CD14-positive monocyte (primary cell): ENCODE measurements at regions not wholly inside any gene's neighbourhood (a gene's known extent, or its start where the extent isn't known, plus 50 kb on each side); places are given as distances from the start of the nearest gene placed in this dataset.

Experiments
- DNase-seq, 3 donors: peaks; one replicate each; pipeline ENCODE4 v3.0.0-alpha.2; 2011 to 2022
- H2AFZ ChIP-seq: 2 replicates; pipeline ENCODE4 v1.6.0; 2012; ENCODE audit warnings: mild to moderate bottlenecking, low read depth, low read length, inconsistent platforms; ENCODE audit not compliant: insufficient read depth, poor library complexity, severe bottlenecking
- H3K27ac ChIP-seq, 2 donors: 1 replicate in 1 of 2; 2 replicates in 1 of 2; pipeline ENCODE4 v1.5.1; 2012 to 2013; ENCODE audit warnings: low read length in 2 of 2, control low read depth in 1 of 2, inconsistent platforms in 1 of 2, low read depth in 1 of 2, mild to moderate bottlenecking in 1 of 2
- H3K27me3 ChIP-seq, 2 donors: one replicate each; pipeline versions ENCODE4 v1.6.0 to v1.6.1; 2011 to 2013; ENCODE audit warnings: low read length in 2 of 2; ENCODE audit not compliant: control insufficient read depth in 2 of 2, insufficient read depth in 2 of 2
- H3K36me3 ChIP-seq, 2 donors: replicated peaks in 1 of 2; 1 replicate in 1 of 2; 2 replicates in 1 of 2; pipeline versions ENCODE4 v1.5.1 to v1.6.1; 2012 to 2013; ENCODE audit warnings: low read length in 2 of 2, control low read depth in 1 of 2, inconsistent platforms in 1 of 2, mild to moderate bottlenecking in 1 of 2; ENCODE audit not compliant: insufficient read depth in 2 of 2, control insufficient read depth in 1 of 2
- H3K4me1 ChIP-seq, 2 donors: 1 replicate in 1 of 2; 2 replicates in 1 of 2; pipeline versions ENCODE4 v1.5.1 to v1.6.1; 2012 to 2013; ENCODE audit warnings: low read length in 2 of 2, control low read depth in 1 of 2, inconsistent platforms in 1 of 2, mild to moderate bottlenecking in 1 of 2, moderate library complexity in 1 of 2; ENCODE audit not compliant: insufficient read depth in 2 of 2, control insufficient read depth in 1 of 2
- H3K4me2 ChIP-seq: replicated peaks from 2 replicates; pipeline ENCODE3; 2012; ENCODE audit warnings: low read length, moderate library complexity, mild to moderate bottlenecking; ENCODE audit not compliant: poor library complexity, severe bottlenecking; ENCODE audit errors: extremely low read depth
- H3K4me3 ChIP-seq, 3 experiments: fragments of 200-600 bp in 1 of 3; sonication (generic) in 1 of 3; replicated peaks in 1 of 3; 1 replicate in 2 of 3; 2 replicates in 1 of 3; pipeline ENCODE4 v1.5.1; 2011 to 2013; ENCODE audit warnings: low read length in 3 of 3, mild to moderate bottlenecking in 3 of 3, control low read depth in 2 of 3, low read depth in 2 of 3, inconsistent platforms in 1 of 3, moderate library complexity in 1 of 3
- H3K79me2 ChIP-seq: 2 replicates; pipeline ENCODE4 v1.6.0; 2012; ENCODE audit warnings: mild to moderate bottlenecking, control low read depth, inconsistent platforms, low read length, moderate library complexity; ENCODE audit not compliant: insufficient read depth
- H3K9ac ChIP-seq: 2 replicates; pipeline ENCODE4 v1.6.0; 2017; ENCODE audit warnings: low read length, mild to moderate bottlenecking; ENCODE audit not compliant: insufficient read depth, poor library complexity, severe bottlenecking
- H3K9me3 ChIP-seq, 2 donors: replicated peaks in 1 of 2; 1 replicate in 1 of 2; 2 replicates in 1 of 2; pipeline versions ENCODE4 v1.5.1 to v1.6.1; 2012 to 2013; ENCODE audit warnings: low read length in 2 of 2, control low read depth in 1 of 2; ENCODE audit not compliant: control insufficient read depth in 1 of 2, insufficient read depth in 1 of 2
- H4K20me1 ChIP-seq: 2 replicates; pipeline ENCODE4 v1.6.0; 2012; ENCODE audit warnings: mild to moderate bottlenecking, low read length, control low read depth, moderate library complexity; ENCODE audit not compliant: insufficient read depth
- H3K27ac Mint-ChIP-seq, 7 donors: one replicate each; pipeline ENCODE4 v1.8.0; 2020; ENCODE audit warnings: mild to moderate bottlenecking in 7 of 7, mixed read lengths in 7 of 7, moderate library complexity in 6 of 7, inconsistent platforms in 2 of 7
- H3K27me3 Mint-ChIP-seq, 3 donors: one replicate each; pipeline ENCODE4 v1.8.0; 2021 to 2022; ENCODE audit warnings: low read depth in 3 of 3, mild to moderate bottlenecking in 3 of 3, mixed read lengths in 3 of 3, moderate library complexity in 3 of 3, inconsistent platforms in 1 of 3
- H3K36me3 Mint-ChIP-seq, 2 donors: one replicate each; pipeline ENCODE4 v1.8.0; 2020; ENCODE audit warnings: mixed read lengths in 2 of 2, inconsistent platforms in 1 of 2, mild to moderate bottlenecking in 1 of 2
- H3K4me1 Mint-ChIP-seq: one replicate; pipeline ENCODE4 v1.8.0; 2020; ENCODE audit warnings: mild to moderate bottlenecking, mixed read lengths
- H3K4me3 Mint-ChIP-seq, 2 donors: one replicate each; pipeline ENCODE4 v1.8.0; 2020; ENCODE audit warnings: mild to moderate bottlenecking in 2 of 2, mixed read lengths in 2 of 2, moderate library complexity in 1 of 2
- H3K9me3 Mint-ChIP-seq, 7 donors: one replicate each; pipeline ENCODE4 v1.8.0; 2020 to 2022; ENCODE audit warnings: mixed read lengths in 7 of 7, mild to moderate bottlenecking in 6 of 7, moderate library complexity in 6 of 7, inconsistent platforms in 2 of 7
- WGBS: methylation state at CpG from one replicate; pipeline ENCODE4 v1.1.5; 2013; ENCODE audit warnings: missing lambda C conversion rate; ENCODE audit not compliant: insufficient coverage; 5-methylcytosine and 5-hydroxymethylcytosine counted together
- intact Hi-C, 2 donors: fragments of 100-400 bp; cut with micrococcal nuclease; formaldehyde crosslinking; loops; one replicate each; pipeline versions ENCODE4 v1.15.0 to v1.15.1; 2023
- TF ChIP-seq, protein P1 (sequence below): fragments of 200-600 bp; IDR thresholded peaks from one replicate; pipeline ENCODE4 v1.8.0; 2022; ENCODE audit warnings: antibody characterized with exemption, mild to moderate bottlenecking

DNA sequence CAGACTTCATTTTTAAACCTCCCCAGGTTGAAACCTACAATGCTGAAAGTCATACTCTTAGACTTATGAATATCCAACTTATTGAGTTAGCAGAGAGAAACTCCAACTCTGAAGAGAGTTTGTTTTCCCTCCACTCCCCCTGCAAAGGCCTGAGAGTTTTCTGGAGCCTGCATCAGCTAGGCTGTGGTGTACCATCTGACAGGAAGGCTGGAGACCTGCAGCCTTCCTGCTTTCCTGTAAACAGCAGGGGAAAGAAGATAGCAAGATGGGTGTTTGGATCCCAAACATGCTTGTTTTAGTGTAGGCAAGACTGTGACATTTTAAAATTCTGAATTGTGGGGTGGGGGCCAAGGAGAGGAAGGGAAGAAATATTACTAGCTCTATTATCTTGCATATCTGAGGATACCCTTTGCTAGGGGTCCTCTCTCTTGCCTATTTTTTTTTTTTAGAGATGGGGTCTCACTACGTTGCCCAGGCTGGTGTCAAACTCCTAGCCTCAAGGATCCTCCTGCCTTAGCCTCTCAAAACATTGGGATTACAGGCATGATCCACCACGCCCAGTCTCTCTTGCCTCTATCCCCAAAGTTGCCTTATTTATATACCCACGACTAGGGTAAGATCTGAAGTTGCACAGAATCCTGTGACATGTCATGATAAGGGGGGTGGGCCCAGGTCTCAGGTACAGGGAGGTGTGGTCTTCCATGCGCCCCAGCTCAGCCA, 51.0 kb upstream of the USP3 start:
- intact Hi-C loops, result no loop called here
- H3K27ac Mint-ChIP-seq, result peak overlapping the region in 2 of 7 donors; percentile 27 to 61
- peaks cover 0 to under 1% of the 10 kb centered on the region in 2 donors for H3K9me3 ChIP-seq
- no peaks in the 10 kb centered on the region for H3K27me3 ChIP-seq
- H4K20me1 ChIP-seq, result no peaks in the 10 kb centered on the region
- no peak overlapping the region for H3K4me3 ChIP-seq
- no peaks in the 10 kb centered on the region for H3K36me3 ChIP-seq
- no peak for DNase-seq
- TF ChIP-seq, protein P1, sequence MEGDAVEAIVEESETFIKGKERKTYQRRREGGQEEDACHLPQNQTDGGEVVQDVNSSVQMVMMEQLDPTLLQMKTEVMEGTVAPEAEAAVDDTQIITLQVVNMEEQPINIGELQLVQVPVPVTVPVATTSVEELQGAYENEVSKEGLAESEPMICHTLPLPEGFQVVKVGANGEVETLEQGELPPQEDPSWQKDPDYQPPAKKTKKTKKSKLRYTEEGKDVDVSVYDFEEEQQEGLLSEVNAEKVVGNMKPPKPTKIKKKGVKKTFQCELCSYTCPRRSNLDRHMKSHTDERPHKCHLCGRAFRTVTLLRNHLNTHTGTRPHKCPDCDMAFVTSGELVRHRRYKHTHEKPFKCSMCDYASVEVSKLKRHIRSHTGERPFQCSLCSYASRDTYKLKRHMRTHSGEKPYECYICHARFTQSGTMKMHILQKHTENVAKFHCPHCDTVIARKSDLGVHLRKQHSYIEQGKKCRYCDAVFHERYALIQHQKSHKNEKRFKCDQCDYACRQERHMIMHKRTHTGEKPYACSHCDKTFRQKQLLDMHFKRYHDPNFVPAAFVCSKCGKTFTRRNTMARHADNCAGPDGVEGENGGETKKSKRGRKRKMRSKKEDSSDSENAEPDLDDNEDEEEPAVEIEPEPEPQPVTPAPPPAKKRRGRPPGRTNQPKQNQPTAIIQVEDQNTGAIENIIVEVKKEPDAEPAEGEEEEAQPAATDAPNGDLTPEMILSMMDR, result no peak
- no peaks in the 10 kb centered on the region for H3K27me3 Mint-ChIP-seq
- H3K4me2 ChIP-seq, result no peak overlapping the region
- H3K4me1 ChIP-seq, result peaks cover 32 to 54% of the 10 kb centered on the region in 2 donors
- H3K4me3 Mint-ChIP-seq, result no peak overlapping the region
- no peaks in the 10 kb centered on the region for H3K79me2 ChIP-seq
- no peak overlapping the region for H3K9ac ChIP-seq
- H2AFZ ChIP-seq, result no peak overlapping the region
- H3K36me3 Mint-ChIP-seq, result no peaks in the 10 kb centered on the region
- H3K27ac ChIP-seq, result no peak overlapping the region
- H3K4me1 Mint-ChIP-seq, result peaks cover 47% of the 10 kb centered on the region
- H3K9me3 Mint-ChIP-seq, result peaks cover 0 to 8% (median 4%) of the 10 kb centered on the region in 7 donors
- WGBS, result 80% methylated on average over 1 of the region's 4 CpGs

DNA sequence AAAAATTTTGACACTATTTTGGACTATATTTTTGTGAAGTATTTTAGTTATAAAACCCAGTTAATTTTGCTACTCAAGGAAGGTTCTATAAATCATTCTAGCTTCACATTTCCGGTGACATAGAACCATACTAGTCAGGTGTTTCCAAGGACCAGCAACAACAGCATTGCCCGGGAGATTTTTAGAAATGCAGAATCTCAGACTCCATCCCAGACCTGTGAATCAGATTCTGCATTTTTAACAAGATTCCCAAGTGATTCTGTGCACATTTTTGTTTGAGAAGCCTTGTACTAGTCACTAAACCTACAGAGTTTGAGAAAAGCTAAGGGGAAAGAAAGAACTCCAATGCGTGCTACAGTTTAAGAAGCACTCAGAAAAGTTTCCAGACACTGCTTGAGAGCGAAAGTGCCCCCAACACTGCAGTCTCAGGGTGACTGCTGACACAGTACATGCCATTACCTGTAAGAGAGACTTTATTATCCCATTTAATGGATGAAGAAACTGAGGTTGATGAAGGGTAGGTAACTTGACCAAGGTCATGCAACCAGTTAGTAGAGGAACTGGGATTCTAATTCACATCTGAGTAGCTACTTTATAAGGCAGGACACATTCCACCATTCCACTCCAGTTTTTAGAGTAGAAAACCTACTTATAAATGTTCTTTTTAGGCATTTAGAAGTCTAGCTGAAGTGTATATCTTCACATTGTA, 49.7 kb upstream of the USP3 start:
- Mint-ChIP-seq H3K9me3 (peaks cover 1 to 12% (median 7%) of the 10 kb centered on the region in 7 donors), H3K27ac (no peak overlapping the region)

More for the DNA sequence above, 49.7 kb upstream of the USP3 start:
- no peak overlapping the region for H2AFZ ChIP-seq
- no peak overlapping the region for H3K4me2 ChIP-seq
- no peaks in the 10 kb centered on the region for H3K27me3 ChIP-seq
- no peaks in the 10 kb centered on the region for H3K36me3 Mint-ChIP-seq
- H3K27ac ChIP-seq, result no peak overlapping the region
- peaks cover 0 to 6% of the 10 kb centered on the region in 2 donors for H3K9me3 ChIP-seq
- H3K27me3 Mint-ChIP-seq, result no peaks in the 10 kb centered on the region
- TF ChIP-seq, protein P1, result no peak
- H3K4me3 ChIP-seq, result no peak overlapping the region
- no peak overlapping the region for H3K4me3 Mint-ChIP-seq
- H3K9ac ChIP-seq, result no peak overlapping the region
- H3K4me1 Mint-ChIP-seq, result peaks cover 35% of the 10 kb centered on the region
- DNase-seq, result no peak
- H4K20me1 ChIP-seq, result no peaks in the 10 kb centered on the region
- WGBS, result 71% methylated on average over 2 of the region's 4 CpGs
- intact Hi-C loops, result no loop called here
- no peaks in the 10 kb centered on the region for H3K79me2 ChIP-seq
- H3K36me3 ChIP-seq, result no peaks in the 10 kb centered on the region
- peaks cover 20 to 41% of the 10 kb centered on the region in 2 donors for H3K4me1 ChIP-seq
